ENCODE measurements at regions not wholly inside any gene's neighbourhood (a gene's known extent, or its start where the extent isn't known, plus 50 kb on each side); places are given as distances from the start of the nearest gene placed in this dataset.

GRCh38 chr6:137434640-137435039 lies 59.6 kb downstream of the OLIG3 start:
- DNase-seq = no peak

- peak; percentile 82 for DNase-seq
Measured at GRCh38 chr6:137432054-137432611, 62.1 kb downstream of the OLIG3 start.

GRCh38 chr6:137430954-137431353 lies 63.2 kb downstream of the OLIG3 start:
- DNase-seq = no peak

- DNase-seq = no peak
Measured at GRCh38 chr6:137427656-137428290, 66.4 kb downstream of the OLIG3 start.

- no peak for DNase-seq
Measured at GRCh38 chr6:137426007-137426689, 68.0 kb downstream of the OLIG3 start.

GRCh38 chr6:137424251-137424650 lies 69.9 kb downstream of the OLIG3 start:
- no peak for DNase-seq

GRCh38 chr6:137423451-137424168 lies 70.6 kb downstream of the OLIG3 start:
- DNase-seq = no peak

- DNase-seq = no peak
Measured at GRCh38 chr6:137417396-137417795, 76.8 kb downstream of the OLIG3 start.

- no peak for DNase-seq
Measured at GRCh38 chr6:137416376-137417109, 77.7 kb downstream of the OLIG3 start.

GRCh38 chr6:137415834-137416190 lies 78.4 kb downstream of the OLIG3 start:
- DNase-seq = no peak

GRCh38 chr6:137415127-137415833 lies 78.9 kb downstream of the OLIG3 start:
- DNase-seq = peak; percentile 23

GRCh38 chr6:137414599-137414998 lies 79.6 kb downstream of the OLIG3 start:
- DNase-seq = no peak

GRCh38 chr6:137413482-137413881 lies 80.7 kb downstream of the OLIG3 start:
- DNase-seq = no peak

- DNase-seq = no peak
Measured at GRCh38 chr6:137412562-137412961, 81.6 kb downstream of the OLIG3 start.

- DNase-seq = no peak
Measured at GRCh38 chr6:137409266-137409777, 84.9 kb downstream of the OLIG3 start.

GRCh38 chr6:137407816-137408215 lies 86.4 kb downstream of the OLIG3 start:
- DNase-seq = no peak

- DNase-seq = no peak
Measured at GRCh38 chr6:137405806-137406205, 88.4 kb downstream of the OLIG3 start.

GRCh38 chr6:137403855-137404254 lies 90.3 kb downstream of the OLIG3 start:
- no peak for DNase-seq

- no peak for DNase-seq
Measured at GRCh38 chr6:137403443-137403842, 90.8 kb downstream of the OLIG3 start.

- DNase-seq = peak; percentile 88
Measured at GRCh38 chr6:137402143-137402680, 92.0 kb downstream of the OLIG3 start.

GRCh38 chr6:137401088-137401487 lies 93.1 kb downstream of the OLIG3 start:
- DNase-seq = no peak

GRCh38 chr6:137399881-137400443 lies 94.2 kb downstream of the OLIG3 start:
- DNase-seq = no peak

Measured in NCI-H526 treated with DMSO at 0.1 percent for 48 hours (cell line).